Chondrocyte (in vitro differentiated cells): ENCODE measurements at regions not wholly inside any gene's neighbourhood (a gene's known extent, or its start where the extent isn't known, plus 50 kb on each side); places are given as distances from the start of the nearest gene placed in this dataset.

Experiments
- DNase-seq: peaks from one replicate; pipeline ENCODE4 v3.0.0; 2021; ENCODE audit warnings: mixed read lengths, low spot score
- H3K27ac Mint-ChIP-seq: one replicate; pipeline ENCODE4 v1.8.0; 2021; ENCODE audit warnings: mild to moderate bottlenecking, moderate library complexity, mixed read lengths; ENCODE audit not compliant: unreplicated experiment
- H3K27me3 Mint-ChIP-seq: 2 replicates; pipeline ENCODE4 v1.8.0; 2021; ENCODE audit warnings: low read depth, mixed read lengths
- H3K36me3 Mint-ChIP-seq: 2 replicates; pipeline ENCODE4 v1.8.0; 2021; ENCODE audit warnings: low read depth, mixed read lengths
- H3K4me1 Mint-ChIP-seq: 2 replicates; pipeline ENCODE4 v1.8.0; 2021; ENCODE audit warnings: low read depth, mild to moderate bottlenecking, mixed read lengths
- H3K4me3 Mint-ChIP-seq: one replicate; pipeline ENCODE4 v1.8.0; 2021; ENCODE audit warnings: mild to moderate bottlenecking, moderate library complexity, mixed read lengths; ENCODE audit not compliant: unreplicated experiment
- H3K9me3 Mint-ChIP-seq: 2 replicates; pipeline ENCODE4 v1.8.0; 2021; ENCODE audit warnings: low read depth, mixed read lengths
- TF ChIP-seq, protein P1 (sequence below): fragments of 200-600 bp; sonication (generic); IDR thresholded peaks from 2 replicates; pipeline ENCODE4 v1.5.0; 2021; ENCODE audit warnings: antibody characterized with exemption, mild to moderate bottlenecking, moderate library complexity

DNA sequence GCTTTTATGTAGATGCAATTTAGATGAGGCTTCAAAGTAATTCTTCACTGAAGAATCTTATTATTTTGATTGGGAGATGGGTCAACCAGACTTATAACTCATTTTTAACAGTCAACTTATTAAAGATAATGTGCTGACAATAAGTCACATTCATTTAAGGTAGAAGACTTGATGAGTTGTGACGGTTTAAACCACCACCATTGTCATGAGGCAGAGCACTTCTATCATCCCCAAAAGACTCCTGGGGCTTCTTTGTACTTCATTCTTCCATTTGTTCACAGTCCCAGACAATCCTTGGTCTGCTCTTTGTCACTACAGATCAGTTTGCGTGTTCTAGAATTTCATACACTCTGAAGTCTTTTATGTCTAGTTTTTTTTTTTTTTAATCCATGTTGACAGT, 346.1 kb downstream of the RASEF start:
- DNase-seq: no peak
- no peak overlapping the region for H3K27ac Mint-ChIP-seq
- no peak overlapping the region for H3K4me3 Mint-ChIP-seq
- H3K27me3 Mint-ChIP-seq: no peaks in the 10 kb centered on the region
- peaks cover 18% of the 10 kb centered on the region for H3K9me3 Mint-ChIP-seq
- H3K36me3 Mint-ChIP-seq: no peaks in the 10 kb centered on the region
- TF ChIP-seq, protein P1, sequence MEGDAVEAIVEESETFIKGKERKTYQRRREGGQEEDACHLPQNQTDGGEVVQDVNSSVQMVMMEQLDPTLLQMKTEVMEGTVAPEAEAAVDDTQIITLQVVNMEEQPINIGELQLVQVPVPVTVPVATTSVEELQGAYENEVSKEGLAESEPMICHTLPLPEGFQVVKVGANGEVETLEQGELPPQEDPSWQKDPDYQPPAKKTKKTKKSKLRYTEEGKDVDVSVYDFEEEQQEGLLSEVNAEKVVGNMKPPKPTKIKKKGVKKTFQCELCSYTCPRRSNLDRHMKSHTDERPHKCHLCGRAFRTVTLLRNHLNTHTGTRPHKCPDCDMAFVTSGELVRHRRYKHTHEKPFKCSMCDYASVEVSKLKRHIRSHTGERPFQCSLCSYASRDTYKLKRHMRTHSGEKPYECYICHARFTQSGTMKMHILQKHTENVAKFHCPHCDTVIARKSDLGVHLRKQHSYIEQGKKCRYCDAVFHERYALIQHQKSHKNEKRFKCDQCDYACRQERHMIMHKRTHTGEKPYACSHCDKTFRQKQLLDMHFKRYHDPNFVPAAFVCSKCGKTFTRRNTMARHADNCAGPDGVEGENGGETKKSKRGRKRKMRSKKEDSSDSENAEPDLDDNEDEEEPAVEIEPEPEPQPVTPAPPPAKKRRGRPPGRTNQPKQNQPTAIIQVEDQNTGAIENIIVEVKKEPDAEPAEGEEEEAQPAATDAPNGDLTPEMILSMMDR: no peak
- no peaks in the 10 kb centered on the region for H3K4me1 Mint-ChIP-seq

DNA sequence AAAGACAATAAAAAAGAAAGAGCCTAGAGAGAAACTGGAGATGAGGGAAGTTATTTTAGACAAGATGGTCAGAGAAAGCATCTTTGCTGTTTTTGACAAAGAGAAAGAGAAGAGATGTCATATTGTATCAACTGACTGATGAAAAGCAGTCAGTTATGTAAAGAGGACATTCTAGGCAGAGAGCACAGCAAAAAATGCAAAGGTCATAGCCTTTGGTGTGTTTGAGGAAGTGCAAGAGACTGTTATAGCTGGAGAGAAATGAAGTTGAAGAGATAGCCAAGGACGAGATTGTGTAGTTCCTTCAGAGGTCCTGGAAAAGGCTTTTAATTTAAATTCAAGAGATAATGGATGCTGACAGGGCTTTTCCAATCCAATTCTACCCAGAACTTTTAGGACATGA, 342.4 kb downstream of the RASEF start:
- H3K9me3 Mint-ChIP-seq: peaks cover 5% of the 10 kb centered on the region
- TF ChIP-seq, protein P1: no peak
- no peak overlapping the region for H3K27ac Mint-ChIP-seq
- H3K36me3 Mint-ChIP-seq: no peaks in the 10 kb centered on the region
- no peak overlapping the region for H3K4me3 Mint-ChIP-seq
- no peak for DNase-seq
- no peaks in the 10 kb centered on the region for H3K27me3 Mint-ChIP-seq
- H3K4me1 Mint-ChIP-seq: no peaks in the 10 kb centered on the region

DNA sequence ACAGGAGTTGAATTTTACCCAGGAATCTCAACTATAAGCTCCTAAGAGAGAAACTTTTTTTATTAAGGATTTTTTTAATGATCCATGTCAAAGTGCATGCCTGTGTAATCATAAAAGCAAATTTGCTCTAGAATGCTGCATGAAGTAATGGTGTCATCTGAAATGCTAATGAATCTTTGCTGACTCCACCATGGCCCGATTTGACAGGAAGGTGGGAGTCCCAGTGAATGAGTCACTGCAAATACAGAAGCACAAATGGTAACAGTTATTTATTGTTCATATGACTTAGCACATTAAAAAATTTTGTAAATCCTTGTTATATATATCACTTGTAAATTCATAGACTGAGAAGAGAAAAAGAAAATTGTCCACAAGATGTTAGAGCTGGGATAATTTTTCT, 341.3 kb downstream of the RASEF start:
- peaks cover 5% of the 10 kb centered on the region for H3K9me3 Mint-ChIP-seq
- H3K4me3 Mint-ChIP-seq: no peak overlapping the region
- no peak overlapping the region for H3K27ac Mint-ChIP-seq
- no peaks in the 10 kb centered on the region for H3K27me3 Mint-ChIP-seq
- TF ChIP-seq, protein P1: no peak
- no peaks in the 10 kb centered on the region for H3K4me1 Mint-ChIP-seq
- no peak for DNase-seq
- no peaks in the 10 kb centered on the region for H3K36me3 Mint-ChIP-seq

DNA sequence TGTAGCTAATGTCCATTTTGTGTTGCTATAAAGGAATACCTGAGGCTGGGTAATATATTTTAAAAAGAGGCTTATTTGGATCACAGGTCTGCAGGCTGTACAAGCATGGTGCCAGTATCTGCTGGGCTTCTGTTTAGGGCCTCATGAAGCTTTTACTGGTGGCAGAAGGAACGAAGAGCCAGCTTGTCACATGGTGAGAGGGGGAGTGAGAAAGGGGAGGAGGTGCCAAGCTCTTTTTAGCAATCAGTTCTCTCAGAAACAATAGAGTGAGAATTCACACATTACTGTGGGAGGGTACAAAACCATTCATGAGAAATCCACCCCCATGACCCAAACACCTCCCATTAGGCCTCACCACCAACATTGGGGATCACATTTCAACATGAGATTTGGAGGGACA, 340.9 kb downstream of the RASEF start:
- Mint-ChIP-seq H3K9me3 (peaks cover 5% of the 10 kb centered on the region), H3K36me3 (no peaks in the 10 kb centered on the region), H3K27me3 (no peaks in the 10 kb centered on the region), H3K4me1 (no peaks in the 10 kb centered on the region), H3K27ac (no peak overlapping the region), H3K4me3 (no peak overlapping the region)
- TF ChIP-seq, protein P1: no peak
- DNase-seq: no peak

DNA sequence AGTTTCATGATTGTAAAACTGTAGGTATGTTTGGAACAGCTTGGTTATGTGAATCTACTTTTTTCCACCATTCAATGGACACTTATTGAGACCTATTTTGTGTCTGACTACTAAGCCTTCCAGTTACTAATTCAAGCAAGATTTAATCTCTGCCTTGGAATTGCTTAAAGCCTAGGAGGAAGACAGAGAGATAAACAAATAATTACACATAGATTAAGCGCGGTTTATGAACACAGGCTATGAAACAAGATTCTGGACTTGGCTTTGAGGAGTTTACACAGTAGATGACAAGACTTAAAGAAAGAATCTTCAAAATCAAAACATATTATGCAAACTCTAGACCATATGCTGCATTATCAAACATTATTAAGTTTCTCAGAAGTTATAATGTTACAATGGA, 340.4 kb downstream of the RASEF start:
- Mint-ChIP-seq H3K4me1 (no peaks in the 10 kb centered on the region), H3K27me3 (no peaks in the 10 kb centered on the region), H3K9me3 (peaks cover under 1% of the 10 kb centered on the region), H3K36me3 (no peaks in the 10 kb centered on the region), H3K27ac (no peak overlapping the region), H3K4me3 (no peak overlapping the region)
- DNase-seq: no peak
- TF ChIP-seq, protein P1: no peak
